GM23338 (cell line): ENCODE measurements at regions not wholly inside any gene's neighbourhood (a gene's known extent, or its start where the extent isn't known, plus 50 kb on each side); places are given as distances from the start of the nearest gene placed in this dataset.

Experiments
- ATAC-seq: fragments of 200-7000 bp; cut with Tn5 transposase; 3 replicates; pipeline ENCODE4 v1.9.1; 2020
- DNase-seq: peaks from one replicate; pipeline ENCODE4 v3.0.0-alpha.2; 2015; ENCODE audit warnings: low spot score
- H2AFZ ChIP-seq: fragments of 200-600 bp; sonication (generic); 2 replicates; pipeline ENCODE4 v1.8.0; 2016; ENCODE audit warnings: antibody characterized with exemption, mild to moderate bottlenecking, moderate library complexity
- H3F3A ChIP-seq: fragments of 200-600 bp; sonication (generic); replicated peaks from 2 replicates; pipeline ENCODE4 v1.8.0; 2017; ENCODE audit warnings: antibody characterized with exemption, mixed run types, low read depth
- H3K27ac ChIP-seq: fragments of 200-600 bp; sonication (generic); 2 replicates; pipeline ENCODE4 v1.6.1; 2016; ENCODE audit warnings: low read depth
- H3K27me3 ChIP-seq: fragments of 200-600 bp; sonication (generic); 2 replicates; pipeline ENCODE4 v1.8.0; 2016; ENCODE audit warnings: mild to moderate bottlenecking, mixed run types, moderate library complexity; ENCODE audit not compliant: insufficient read depth
- H3K36me3 ChIP-seq: fragments of 200-600 bp; sonication (generic); 2 replicates; pipeline ENCODE4 v1.8.0; 2016; ENCODE audit warnings: mild to moderate bottlenecking; ENCODE audit not compliant: insufficient read depth
- H3K4me1 ChIP-seq: fragments of 200-600 bp; sonication (generic); 2 replicates; pipeline ENCODE4 v1.8.0; 2016; ENCODE audit warnings: mild to moderate bottlenecking, moderate library complexity; ENCODE audit not compliant: insufficient read depth
- H3K4me2 ChIP-seq: fragments of 200-600 bp; sonication (generic); 2 replicates; pipeline ENCODE4 v1.7.1; 2017; ENCODE audit warnings: mixed run types
- H3K4me3 ChIP-seq: fragments of 200-600 bp; sonication (generic); 2 replicates; pipeline ENCODE4 v1.6.1; 2016; ENCODE audit warnings: mixed run types
- H3K79me2 ChIP-seq: fragments of 200-600 bp; sonication (generic); replicated peaks from 2 replicates; pipeline ENCODE4 v1.8.0; 2017; ENCODE audit warnings: mild to moderate bottlenecking; ENCODE audit not compliant: insufficient read depth
- H3K9me2 ChIP-seq: fragments of 200-600 bp; sonication (generic); 2 replicates; pipeline ENCODE4 v1.8.0; 2017; ENCODE audit not compliant: insufficient read depth
- H4K20me1 ChIP-seq: fragments of 200-600 bp; sonication (generic); replicated peaks from 2 replicates; pipeline ENCODE4 v1.8.0; 2017; ENCODE audit warnings: mild to moderate bottlenecking; ENCODE audit not compliant: insufficient read depth
- H3K27ac Mint-ChIP-seq: 2 replicates; pipeline ENCODE4 v1.8.0; 2020; ENCODE audit warnings: inconsistent platforms, mild to moderate bottlenecking, moderate library complexity, mixed read lengths
- H3K27me3 Mint-ChIP-seq: 3 replicates; pipeline ENCODE4 v1.8.0; 2022; ENCODE audit warnings: low read depth, mild to moderate bottlenecking, moderate library complexity, mixed read lengths, inconsistent platforms; ENCODE audit not compliant: insufficient read depth, poor library complexity
- H3K36me3 Mint-ChIP-seq: 3 replicates; pipeline ENCODE4 v1.8.0; 2021; ENCODE audit warnings: low read depth, mild to moderate bottlenecking, inconsistent platforms, moderate library complexity, mixed read lengths
- H3K4me1 Mint-ChIP-seq: 3 replicates; pipeline ENCODE4 v1.8.0; 2020; ENCODE audit warnings: mild to moderate bottlenecking, inconsistent platforms, mixed read lengths
- H3K4me3 Mint-ChIP-seq: 3 replicates; pipeline ENCODE4 v1.8.0; 2021; ENCODE audit warnings: moderate library complexity, mild to moderate bottlenecking, inconsistent platforms, mixed read lengths
- H3K9me3 Mint-ChIP-seq: 3 replicates; pipeline ENCODE4 v1.8.0; 2020; ENCODE audit warnings: moderate library complexity, mild to moderate bottlenecking, inconsistent platforms, mixed read lengths
- CREB1 ChIP-seq: fragments of 250-450 bp; sonication (Bioruptor Pico); IDR thresholded peaks from 2 replicates; pipeline ENCODE4 v1.5.0; 2020; ENCODE audit warnings: low read depth, mild to moderate bottlenecking, moderate library complexity
- CTCF ChIP-seq, 2 experiments: fragments of 200-600 bp in 1 of 2; sonication (generic) in 1 of 2; conservative IDR thresholded peaks; 2 replicates each; pipeline versions ENCODE4 v1.5.1 to v1.6.1; 2016 to 2017; ENCODE audit warnings: antibody characterized with exemption in 2 of 2, low read depth in 2 of 2, mild to moderate bottlenecking in 2 of 2, moderate library complexity in 1 of 2
- ETS1 ChIP-seq: IDR thresholded peaks from 2 replicates; pipeline ENCODE4 v1.6.1; 2016; ENCODE audit warnings: antibody characterized with exemption
- EZH2 ChIP-seq: fragments of 200-600 bp; sonication (generic); IDR thresholded peaks from one replicate; pipeline ENCODE4 v1.8.0; 2017; ENCODE audit warnings: antibody characterized with exemption, mild to moderate bottlenecking, low read depth; ENCODE audit not compliant: unreplicated experiment
- EZH2phosphoT487 ChIP-seq: fragments of 200-600 bp; sonication (generic); IDR thresholded peaks from one replicate; pipeline ENCODE4 v1.8.1; 2018; ENCODE audit warnings: antibody characterized with exemption; ENCODE audit not compliant: unreplicated experiment
- JUNB ChIP-seq: IDR thresholded peaks from one replicate; pipeline ENCODE4 v1.6.1; 2016; ENCODE audit warnings: antibody characterized with exemption; ENCODE audit not compliant: unreplicated experiment
- NANOG ChIP-seq: IDR thresholded peaks from 2 replicates; pipeline ENCODE4 v1.6.1; 2016; ENCODE audit warnings: antibody characterized with exemption, borderline replicate concordance
- POLR2AphosphoS5 ChIP-seq: IDR thresholded peaks from 2 replicates; pipeline ENCODE4 v1.6.1; 2016; ENCODE audit warnings: antibody characterized with exemption, low read depth
- REST ChIP-seq: IDR thresholded peaks from one replicate; pipeline ENCODE4 v1.6.1; 2018; ENCODE audit warnings: antibody characterized with exemption; ENCODE audit not compliant: unreplicated experiment
- STAT1 ChIP-seq: IDR thresholded peaks from one replicate; pipeline ENCODE4 v1.6.1; 2016; ENCODE audit warnings: antibody characterized with exemption; ENCODE audit not compliant: unreplicated experiment
- ZNF114 ChIP-seq: fragments of 250-450 bp; sonication (Bioruptor Pico); IDR thresholded peaks from 2 replicates; pipeline ENCODE4 v1.5.0; 2020; ENCODE audit warnings: mild to moderate bottlenecking, moderate library complexity
- ZNF331 ChIP-seq: fragments of 250-450 bp; sonication (Bioruptor Pico); IDR thresholded peaks from 2 replicates; pipeline ENCODE4 v1.5.0; 2020; ENCODE audit warnings: low read depth, mild to moderate bottlenecking, moderate library complexity

- TF ChIP-seq REST (no peak), ZNF114 (CRISPR knock-in tag) (no peak), POLR2AphosphoS5 (no peak), ETS1 (no peak), JUNB (no peak), ZNF331 (no peak), STAT1 (no peak), CREB1 (no peak), NANOG (no peak), EZH2 (no peak), CTCF (conservative IDR thresholded peaks at IDR 0.05; ENCODE audit: low read depth in 2 of 2) (no peak), EZH2phosphoT487 (no peak)
Measured at GRCh38 chr5:63128761-63129160, 550.1 kb downstream of the LRRC70 start (continued).

GRCh38 chr5:63128018-63128417, 549.4 kb downstream of the LRRC70 start:
- Histone ChIP-seq H3K79me2 (no peaks in the 10 kb centered on the region), H3K36me3 (no peaks in the 10 kb centered on the region), H3K27me3 (no peaks in the 10 kb centered on the region), H3K4me2 (no peak overlapping the region), H3K4me3 (no peak overlapping the region), H4K20me1 (no peaks in the 10 kb centered on the region), H3K9me2 (peaks cover 8% of the 10 kb centered on the region), H3F3A (no peaks in the 10 kb centered on the region), H3K27ac (no peak overlapping the region), H3K4me1 (peaks cover 17% of the 10 kb centered on the region; the same call in 1 of the 2 replicates), H2AFZ (peak overlapping the region; percentile 56; the same call in 1 of the 2 replicates)
- Mint-ChIP-seq H3K36me3 (peaks cover 2% of the 10 kb centered on the region; the same call in 2 of the 3 replicates), H3K27ac (no peak overlapping the region), H3K9me3 (peaks cover 3% of the 10 kb centered on the region; the same call in 1 of the 3 replicates), H3K4me3 (no peak overlapping the region), H3K4me1 (peaks cover 19% of the 10 kb centered on the region), H3K27me3 (no peaks in the 10 kb centered on the region)
- no peak for DNase-seq
- no peak for ATAC-seq
- TF ChIP-seq REST (no peak), CREB1 (no peak), ETS1 (no peak), CTCF (conservative IDR thresholded peaks at IDR 0.05; ENCODE audit: low read depth in 2 of 2) (no peak), JUNB (no peak), ZNF331 (no peak)
